H9 (cell line): ENCODE measurements at regions not wholly inside any gene's neighbourhood (a gene's known extent, or its start where the extent isn't known, plus 50 kb on each side); places are given as distances from the start of the nearest gene placed in this dataset.

Source experiments
- DNase-seq: peaks from one replicate; pipeline ENCODE4 v3.0.0-alpha.2; 2017
- H2AFZ ChIP-seq: one replicate; pipeline ENCODE4 v1.6.1; 2013; ENCODE audit warnings: mild to moderate bottlenecking, low read length, control low read depth, moderate library complexity
- H2AK5ac ChIP-seq: 2 replicates; pipeline ENCODE4 v1.6.1; 2013; ENCODE audit warnings: low read length, control low read depth, mixed read lengths; ENCODE audit not compliant: insufficient read length
- H2BK120ac ChIP-seq: one replicate; pipeline ENCODE4 v1.6.1; 2013; ENCODE audit warnings: low read depth, mild to moderate bottlenecking, low read length, control low read depth, inconsistent platforms; ENCODE audit not compliant: poor library complexity, severe bottlenecking
- H2BK12ac ChIP-seq: 2 replicates; pipeline ENCODE4 v1.6.1; 2013; ENCODE audit warnings: low read length, control low read depth, mixed read lengths, low read depth; ENCODE audit not compliant: insufficient read length
- H2BK15ac ChIP-seq: 2 replicates; pipeline ENCODE4 v1.6.1; 2013; ENCODE audit warnings: low read depth, low read length, control low read depth
- H2BK20ac ChIP-seq: one replicate; pipeline ENCODE4 v1.6.1; 2013; ENCODE audit warnings: low read depth, mild to moderate bottlenecking, low read length, control low read depth, inconsistent platforms; ENCODE audit not compliant: poor library complexity, severe bottlenecking
- H2BK5ac ChIP-seq: 2 replicates; pipeline ENCODE4 v1.6.1; 2013; ENCODE audit warnings: low read length, control low read depth, mixed read lengths; ENCODE audit not compliant: insufficient read length
- H3K14ac ChIP-seq: 2 replicates; pipeline ENCODE4 v1.6.1; 2013; ENCODE audit warnings: low read length, control low read depth; ENCODE audit not compliant: insufficient read depth
- H3K18ac ChIP-seq: 2 replicates; pipeline ENCODE4 v1.6.1; 2013; ENCODE audit warnings: low read depth, mild to moderate bottlenecking, mixed read lengths, low read length, control low read depth; ENCODE audit not compliant: insufficient read length
- H3K23ac ChIP-seq: 2 replicates; pipeline ENCODE4 v1.6.1; 2013; ENCODE audit warnings: low read length, control low read depth, mixed read lengths, low read depth; ENCODE audit not compliant: insufficient read length
- H3K23me2 ChIP-seq: 2 replicates; pipeline ENCODE4 v1.6.1; 2013; ENCODE audit warnings: low read depth, mild to moderate bottlenecking, mixed read lengths, low read length, control low read depth; ENCODE audit not compliant: insufficient read length, poor library complexity, severe bottlenecking
- H3K27ac ChIP-seq: 2 replicates; pipeline ENCODE4 v1.5.1; 2013; ENCODE audit warnings: low read length, control low read depth, mixed read lengths, low read depth; ENCODE audit not compliant: insufficient read length
- H3K27me3 ChIP-seq: 2 replicates; pipeline ENCODE4 v1.6.1; 2013; ENCODE audit warnings: low read length, control low read depth, inconsistent platforms; ENCODE audit not compliant: insufficient read depth
- H3K4ac ChIP-seq: 2 replicates; pipeline ENCODE4 v1.6.1; 2013; ENCODE audit warnings: low read depth, mild to moderate bottlenecking, control low read depth, inconsistent platforms, low read length, moderate library complexity
- H3K4me1 ChIP-seq: 2 replicates; pipeline ENCODE4 v1.6.1; 2013; ENCODE audit warnings: low read length, control low read depth, inconsistent platforms; ENCODE audit not compliant: insufficient read depth
- H3K4me2 ChIP-seq: 2 replicates; pipeline ENCODE4 v1.6.1; 2013; ENCODE audit warnings: low read length, control low read depth, mixed read lengths; ENCODE audit not compliant: insufficient read length, insufficient read depth
- H3K56ac ChIP-seq: 2 replicates; pipeline ENCODE4 v1.6.1; 2013; ENCODE audit warnings: low read depth, mild to moderate bottlenecking, mixed read lengths, low read length, control low read depth; ENCODE audit not compliant: insufficient read length
- H3K79me1 ChIP-seq: 2 replicates; pipeline ENCODE4 v1.6.1; 2013; ENCODE audit warnings: low read depth, mild to moderate bottlenecking, moderate library complexity, low read length, control low read depth, inconsistent platforms; ENCODE audit not compliant: insufficient read depth, poor library complexity, severe bottlenecking
- H3K79me2 ChIP-seq: 2 replicates; pipeline ENCODE4 v1.6.1; 2013; ENCODE audit warnings: low read length, control low read depth, inconsistent platforms; ENCODE audit not compliant: insufficient read depth
- H3K9ac ChIP-seq: 2 replicates; pipeline ENCODE4 v1.6.1; 2013; ENCODE audit warnings: low read length, control low read depth, mixed read lengths; ENCODE audit not compliant: insufficient read length; ENCODE audit errors: extremely low read depth
- H3K9me3 ChIP-seq: one replicate; pipeline ENCODE4 v1.6.1; 2013; ENCODE audit warnings: low read depth, low read length, inconsistent platforms; ENCODE audit not compliant: control insufficient read depth
- H3T11ph ChIP-seq: one replicate; pipeline ENCODE4 v1.6.1; 2013; ENCODE audit warnings: mild to moderate bottlenecking, low read length, control low read depth, inconsistent platforms
- H4K20me1 ChIP-seq: one replicate; pipeline ENCODE4 v1.6.1; 2013; ENCODE audit not compliant: control insufficient read depth, insufficient read length, insufficient read depth
- H4K5ac ChIP-seq: 2 replicates; pipeline ENCODE4 v1.6.1; 2013; ENCODE audit warnings: low read depth, mild to moderate bottlenecking, mixed read lengths, low read length, control low read depth; ENCODE audit not compliant: insufficient read length
- H4K8ac ChIP-seq: replicated peaks from 2 replicates; pipeline ENCODE4 v1.6.1; 2013; ENCODE audit warnings: low read length, control low read depth, mixed read lengths, low read depth; ENCODE audit not compliant: insufficient read length
- H4K91ac ChIP-seq: 2 replicates; pipeline ENCODE4 v1.6.1; 2013; ENCODE audit warnings: low read depth, mild to moderate bottlenecking, moderate library complexity, mixed read lengths, low read length, control low read depth; ENCODE audit not compliant: insufficient read length
- H3K27ac Mint-ChIP-seq, 3 experiments: 2 replicates in 2 of 3; 3 replicates in 1 of 3; pipeline ENCODE4 v1.8.0; 2020 to 2021; ENCODE audit warnings: mixed read lengths in 3 of 3, mild to moderate bottlenecking in 1 of 3, moderate library complexity in 1 of 3
- H3K27me3 Mint-ChIP-seq: 2 replicates; pipeline ENCODE4 v1.8.0; 2021; ENCODE audit warnings: low read depth, mild to moderate bottlenecking, moderate library complexity, mixed read lengths
- H3K36me3 Mint-ChIP-seq, 3 experiments: 2 replicates in 2 of 3; 3 replicates in 1 of 3; pipeline ENCODE4 v1.8.0; 2020 to 2021; ENCODE audit warnings: low read depth in 3 of 3, mixed read lengths in 3 of 3; ENCODE audit not compliant: insufficient read depth in 1 of 3
- H3K4me1 Mint-ChIP-seq, 2 experiments: 2 replicates each; pipeline ENCODE4 v1.8.0; 2020; ENCODE audit warnings: mixed read lengths in 2 of 2
- H3K4me3 Mint-ChIP-seq, 2 experiments: 2 replicates in 1 of 2; 3 replicates in 1 of 2; pipeline ENCODE4 v1.8.0; 2020 to 2021; ENCODE audit warnings: mild to moderate bottlenecking in 2 of 2, mixed read lengths in 2 of 2, moderate library complexity in 1 of 2
- H3K9me3 Mint-ChIP-seq, 2 experiments: 2 replicates in 1 of 2; 3 replicates in 1 of 2; pipeline ENCODE4 v1.8.0; 2020; ENCODE audit warnings: mild to moderate bottlenecking in 2 of 2, mixed read lengths in 2 of 2, moderate library complexity in 1 of 2
- CTCF ChIP-seq: fragments of 200-600 bp; sonication (generic); conservative IDR thresholded peaks from 3 replicates; pipeline ENCODE4 v1.8.0; 2021; ENCODE audit warnings: antibody characterized with exemption, mild to moderate bottlenecking
- WGBS: extraction: QIAGEN DNeasy Blood & Tissue Kit; methylation state at CpG from one replicate; pipeline ENCODE4 v1.1.7; 2013; ENCODE audit warnings: missing lambda C conversion rate, low lambda C conversion rate, mixed read lengths; ENCODE audit not compliant: insufficient read length; ENCODE audit errors: extremely low coverage; 5-methylcytosine and 5-hydroxymethylcytosine counted together

DNA sequence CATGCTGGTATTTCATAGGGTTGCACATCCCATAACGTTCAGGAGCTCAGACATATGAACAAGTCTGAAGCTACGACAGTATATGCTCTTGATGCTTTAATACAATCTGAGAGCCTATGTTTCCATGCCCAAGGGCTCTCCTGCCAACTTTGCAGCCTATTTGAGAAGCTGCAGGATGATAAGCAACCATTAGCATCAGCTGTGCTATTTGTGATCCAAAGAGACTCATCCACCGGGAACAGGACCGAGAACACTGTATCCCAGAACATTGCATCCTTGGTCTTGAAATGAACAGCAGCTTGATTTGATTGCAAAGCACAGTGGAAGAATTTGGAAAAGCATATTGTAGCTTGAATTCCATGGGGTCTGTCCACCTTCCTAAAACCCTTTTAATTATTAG lies 156.2 kb upstream of the PTER start:
- no peak overlapping the region for H3K4me3 Mint-ChIP-seq
- no peaks in the 10 kb centered on the region for H3K23me2 ChIP-seq
- no CpG with 5 or more reads among the region's 4 CpGs for WGBS

More for the DNA sequence above, 156.2 kb upstream of the PTER start:
- TF ChIP-seq CTCF = no peak
- Histone ChIP-seq H3K9ac (no peak overlapping the region), H4K8ac (no peak overlapping the region), H3K79me2 (no peaks in the 10 kb centered on the region), H3K27me3 (no peaks in the 10 kb centered on the region), H3K23ac (no peak overlapping the region), H3K27ac (no peak overlapping the region), H2BK120ac (no peak overlapping the region), H3K4me1 (no peaks in the 10 kb centered on the region), H3K4me2 (no peak overlapping the region), H3K79me1 (no peaks in the 10 kb centered on the region), H2AK5ac (no peak overlapping the region), H2BK15ac (no peak overlapping the region), H3K4ac (no peak overlapping the region), H2BK20ac (no peak overlapping the region), H3T11ph (no peak overlapping the region), H3K14ac (no peak overlapping the region), H3K9me3 (no peaks in the 10 kb centered on the region), H3K56ac (no peak overlapping the region), H3K18ac (no peak overlapping the region), H2AFZ (no peak overlapping the region), H4K91ac (no peak overlapping the region), H2BK5ac (no peak overlapping the region), H2BK12ac (no peak overlapping the region), H4K5ac (no peak overlapping the region), H4K20me1 (no peaks in the 10 kb centered on the region)
- no peak overlapping the region for H3K27ac Mint-ChIP-seq
- DNase-seq = no peak
- H3K9me3 Mint-ChIP-seq = peaks cover 2 to 3% of the 10 kb centered on the region in 2 experiments; a peak in 4 of 5 replicates
- H3K27me3 Mint-ChIP-seq = no peaks in the 10 kb centered on the region
- no peaks in the 10 kb centered on the region for H3K4me1 Mint-ChIP-seq
- H3K36me3 Mint-ChIP-seq = peaks cover 2 to 9% (median 3%) of the 10 kb centered on the region in 3 experiments; a peak in 5 of 7 replicates
